Gastroesophageal sphincter (tissue), 3 donors: ENCODE measurements at regions not wholly inside any gene's neighbourhood (a gene's known extent, or its start where the extent isn't known, plus 50 kb on each side); places are given as distances from the start of the nearest gene placed in this dataset.

Experiments used
- CTCF ChIP-seq, 4 experiments: fragments of 200-600 bp in 2 of 4; fragments of 450-650 bp in 2 of 4; sonication (generic) in 1 of 4; IDR thresholded peaks; one replicate each; pipeline ENCODE4 v1.5.1; 2017 to 2019; ENCODE audit warnings: antibody characterized with exemption in 4 of 4, mild to moderate bottlenecking in 2 of 4, moderate library complexity in 2 of 4
- EP300 ChIP-seq: sonication (generic); formaldehyde crosslinking; IDR thresholded peaks from one replicate; pipeline ENCODE4 v1.6.1; 2017; ENCODE audit warnings: antibody characterized with exemption, mild to moderate bottlenecking
- POLR2A ChIP-seq, 2 donors: fragments of 450-650 bp; IDR thresholded peaks; one replicate each; pipeline ENCODE4 v1.6.1; 2017; ENCODE audit warnings: antibody characterized with exemption in 2 of 2, mild to moderate bottlenecking in 2 of 2, moderate library complexity in 1 of 2
- POLR2AphosphoS5 ChIP-seq: sonication (generic); formaldehyde crosslinking; IDR thresholded peaks from one replicate; pipeline ENCODE4 v1.6.1; 2017; ENCODE audit warnings: antibody characterized with exemption

GRCh38 chr1:221356693-221357092, 385.2 kb downstream of the DUSP10 start:
- TF ChIP-seq POLR2AphosphoS5 (no peak), CTCF (IDR thresholded peaks at IDR 0.05) (no peak), POLR2A (IDR thresholded peaks at IDR 0.05) (no peak), EP300 (no peak)
